NB4 (cell line): ENCODE measurements at regions not wholly inside any gene's neighbourhood (a gene's known extent, or its start where the extent isn't known, plus 50 kb on each side); places are given as distances from the start of the nearest gene placed in this dataset.

Experiments used
- CTCF ChIP-seq: IDR thresholded peaks from one replicate; pipeline ENCODE4 v1.5.1; 2012; ENCODE audit warnings: low read depth, low read length
- MAX ChIP-seq: IDR thresholded peaks from 2 replicates; pipeline ENCODE4 v1.6.1; 2011; ENCODE audit warnings: low read depth, low read length
- POLR2A ChIP-seq: IDR thresholded peaks from 2 replicates; pipeline ENCODE4 v1.6.1; 2011; ENCODE audit warnings: mild to moderate bottlenecking; ENCODE audit not compliant: insufficient read length; ENCODE audit errors: extremely low read depth

DNA sequence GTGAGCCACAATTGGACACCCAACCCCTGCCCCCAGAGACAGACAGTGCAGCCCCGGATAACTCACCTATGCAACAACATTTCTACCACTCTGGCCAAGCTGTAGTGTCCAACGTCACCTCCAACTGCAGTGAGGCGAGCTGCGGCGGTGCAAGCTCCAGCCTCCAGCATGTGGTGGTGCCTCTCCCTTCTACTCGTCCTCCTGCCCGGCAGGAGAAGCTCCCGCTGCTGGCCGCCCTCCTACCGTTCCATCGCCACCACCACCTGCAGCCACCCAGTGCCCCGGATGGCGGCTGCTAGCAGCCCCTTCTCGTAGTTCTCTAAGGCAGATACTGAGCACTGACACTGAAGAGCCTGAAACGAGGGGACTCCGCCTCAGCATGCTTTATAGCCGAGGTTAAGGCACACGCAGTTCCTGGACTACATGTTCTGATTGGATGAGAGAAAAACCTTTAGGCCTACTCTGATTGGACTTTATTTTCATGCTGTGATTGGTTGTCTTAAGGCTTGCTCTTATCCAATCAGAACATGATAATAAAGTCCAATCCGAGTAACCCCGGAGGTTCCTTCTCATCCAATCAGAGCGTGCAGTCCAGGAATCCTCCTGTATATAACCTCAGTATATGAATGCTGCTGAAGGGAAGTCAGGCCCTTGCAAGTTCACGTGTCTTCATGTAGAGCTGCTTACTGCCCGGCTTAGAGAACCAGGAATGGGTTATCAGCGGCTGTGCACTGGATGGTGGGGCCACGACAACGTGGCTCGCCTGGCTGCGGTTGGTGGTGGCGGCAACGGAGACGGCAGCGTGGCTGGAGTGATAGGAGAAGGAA, 63.5 kb downstream of the TUBA3C start:
- TF ChIP-seq POLR2A (no peak), MAX (no peak), CTCF (no peak)
